ENCODE measurements at regions not wholly inside any gene's neighbourhood (a gene's known extent, or its start where the extent isn't known, plus 50 kb on each side); places are given as distances from the start of the nearest gene placed in this dataset.

DNA sequence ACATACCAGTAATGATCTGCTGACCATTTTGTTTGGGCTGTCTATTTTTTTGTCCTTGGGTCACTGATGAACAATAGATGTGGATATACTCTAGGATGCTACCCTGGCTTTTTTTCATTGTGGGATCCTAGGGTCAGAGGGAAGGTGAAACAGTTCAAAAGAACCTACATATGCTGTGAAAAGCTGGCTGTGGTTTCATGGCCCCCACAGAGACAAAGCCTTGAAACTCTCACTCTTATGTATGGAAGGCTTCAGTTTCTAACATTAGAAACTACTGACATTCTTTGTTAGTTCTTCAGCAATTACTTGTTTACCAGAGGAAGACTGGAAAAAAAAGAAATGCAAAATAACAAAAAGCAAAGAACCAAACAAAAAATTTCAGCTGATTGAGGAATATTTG lies 250.7 kb downstream of the FAT3 start:
- in situ Hi-C loops (cut with MboI; ENCODE audit: low sequenced_read_pairs, unreplicated experiment), result no loop called here
- no peak for DNase-seq (ENCODE audit: low spot score)
- TF ChIP-seq CTCF (IDR thresholded peaks at IDR 0.05; ENCODE audit: borderline replicate concordance, control extremely low read depth, extremely low read depth, insufficient read depth, missing control alignments), result no peak

GRCh38 chr11:92475819-92476218 lies 251.2 kb downstream of the FAT3 start:
- DNase-seq (ENCODE audit: low spot score), result no peak
- in situ Hi-C loops (cut with MboI; ENCODE audit: low sequenced_read_pairs, unreplicated experiment), result no loop called here

DNA sequence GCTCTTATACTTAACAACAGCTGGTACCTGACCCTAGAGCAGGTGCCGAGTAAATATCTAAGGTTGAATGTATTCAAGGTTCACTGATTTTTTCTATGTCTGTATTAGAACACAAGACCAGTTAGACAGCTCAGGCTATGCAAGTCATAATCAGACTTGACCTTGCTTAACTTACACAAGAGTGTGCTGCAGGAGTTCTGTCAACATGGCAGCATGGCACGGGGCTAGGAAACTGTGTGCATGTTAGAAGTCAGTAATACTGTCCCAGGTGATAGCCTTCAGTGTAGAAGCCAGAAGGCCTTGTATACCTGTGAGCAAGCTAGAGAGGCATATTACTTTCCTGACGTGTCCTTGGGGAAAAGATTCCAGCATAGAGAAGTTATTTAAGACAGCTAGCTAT lies 253.1 kb downstream of the FAT3 start:
- in situ Hi-C loops (cut with MboI; ENCODE audit: low sequenced_read_pairs, unreplicated experiment), result no loop called here
- no peak for TF ChIP-seq CTCF (IDR thresholded peaks at IDR 0.05; ENCODE audit: borderline replicate concordance, control extremely low read depth, extremely low read depth, insufficient read depth, missing control alignments)
- no peak for DNase-seq (ENCODE audit: low spot score)

More at GRCh38 chr11:92475819-92476218, 251.2 kb downstream of the FAT3 start:
- TF ChIP-seq CTCF (IDR thresholded peaks at IDR 0.05; ENCODE audit: borderline replicate concordance, control extremely low read depth, extremely low read depth, insufficient read depth, missing control alignments), result no peak

- DNase-seq (ENCODE audit: low spot score), result no peak
- no peak for TF ChIP-seq CTCF (IDR thresholded peaks at IDR 0.05; ENCODE audit: borderline replicate concordance, control extremely low read depth, extremely low read depth, insufficient read depth, missing control alignments)
- in situ Hi-C loops (cut with MboI; ENCODE audit: low sequenced_read_pairs, unreplicated experiment), result no loop called here
Observed at GRCh38 chr11:92480499-92480898, 255.9 kb downstream of the FAT3 start.

GRCh38 chr11:92482492-92483060 lies 258.0 kb downstream of the FAT3 start:
- in situ Hi-C loops (cut with MboI; ENCODE audit: low sequenced_read_pairs, unreplicated experiment), result no loop called here
- TF ChIP-seq CTCF (IDR thresholded peaks at IDR 0.05; ENCODE audit: borderline replicate concordance, control extremely low read depth, extremely low read depth, insufficient read depth, missing control alignments), result no peak
- no peak for DNase-seq (ENCODE audit: low spot score)

- DNase-seq (ENCODE audit: low spot score), result no peak
- TF ChIP-seq CTCF (IDR thresholded peaks at IDR 0.05; ENCODE audit: borderline replicate concordance, control extremely low read depth, extremely low read depth, insufficient read depth, missing control alignments), result no peak
- in situ Hi-C loops (cut with MboI; ENCODE audit: low sequenced_read_pairs, unreplicated experiment), result no loop called here
Observed at GRCh38 chr11:92484570-92484969, 260.0 kb downstream of the FAT3 start.
